ENCODE measurements at regions not wholly inside any gene's neighbourhood (a gene's known extent, or its start where the extent isn't known, plus 50 kb on each side); places are given as distances from the start of the nearest gene placed in this dataset.

DNA sequence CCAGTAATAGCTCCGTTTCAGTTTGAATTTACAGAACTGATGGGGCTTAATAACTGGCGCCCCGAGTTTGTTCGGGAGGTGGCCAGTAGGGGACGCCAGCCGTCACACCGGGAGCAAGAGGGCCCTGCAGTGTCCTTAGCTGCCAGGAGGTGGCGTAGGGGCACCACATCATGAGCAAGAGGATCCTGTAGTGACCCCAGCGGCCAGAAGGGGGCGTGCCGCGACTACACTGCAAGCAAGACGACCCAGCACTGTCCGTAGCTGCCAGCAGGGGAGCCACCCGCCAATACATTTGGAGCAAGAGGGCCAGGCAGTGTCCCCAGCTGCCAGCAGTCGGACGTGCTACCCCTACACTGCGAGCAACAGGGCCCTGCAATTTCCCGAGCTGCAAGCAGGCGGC, 663.7 kb upstream of the B3GAT1 start:
- peak; percentile 88 for DNase-seq (ENCODE audit: low spot score)

DNA sequence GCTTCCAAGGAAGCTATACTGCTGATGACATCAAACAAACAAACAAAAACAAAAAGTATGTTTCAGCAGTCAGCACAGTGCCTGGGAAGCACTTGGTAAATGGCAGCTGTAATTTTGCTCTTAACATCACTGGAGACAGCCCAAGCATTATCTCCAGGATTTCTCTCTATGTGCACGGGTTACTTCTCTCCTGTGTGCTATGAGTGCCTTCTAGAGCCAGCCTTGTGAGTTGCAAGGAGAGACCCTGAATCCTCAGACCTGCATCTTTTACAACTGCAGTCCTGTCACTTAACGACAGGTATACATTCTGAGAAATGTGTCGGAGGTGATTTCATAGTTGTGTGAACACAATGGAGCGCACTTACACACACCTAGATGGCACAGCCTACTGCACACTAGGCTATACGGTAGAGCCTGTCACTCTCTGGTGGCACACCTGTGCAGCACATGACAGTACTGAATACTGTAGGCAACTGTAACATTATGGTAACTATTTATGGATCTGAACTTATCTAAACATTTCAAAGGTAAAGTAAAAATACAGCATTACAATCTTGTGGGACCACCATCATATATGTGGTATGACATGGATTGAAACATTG, 662.5 kb upstream of the B3GAT1 start:
- no peak for DNase-seq (ENCODE audit: low spot score)

DNA sequence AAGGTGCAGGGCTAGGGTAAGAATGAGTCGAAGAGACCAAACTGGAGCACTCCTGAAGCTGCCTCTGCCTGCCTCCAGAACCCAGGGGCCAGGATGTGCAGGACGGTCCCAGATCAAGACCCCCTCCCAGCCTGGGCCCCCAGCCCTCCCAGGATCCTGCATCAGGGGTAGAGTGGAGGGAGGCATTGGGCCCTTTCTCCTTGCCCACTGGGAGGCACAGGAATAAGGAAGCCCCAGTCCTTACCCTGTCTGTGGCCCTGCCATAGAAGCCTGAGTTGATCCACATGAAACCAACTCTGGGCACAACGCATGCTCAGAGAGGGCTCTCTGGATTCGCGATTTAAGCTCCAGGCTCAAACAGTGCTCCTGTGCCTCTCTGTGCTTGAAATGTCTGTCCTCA, 661.8 kb upstream of the B3GAT1 start:
- DNase-seq (ENCODE audit: low spot score), result no peak

DNA sequence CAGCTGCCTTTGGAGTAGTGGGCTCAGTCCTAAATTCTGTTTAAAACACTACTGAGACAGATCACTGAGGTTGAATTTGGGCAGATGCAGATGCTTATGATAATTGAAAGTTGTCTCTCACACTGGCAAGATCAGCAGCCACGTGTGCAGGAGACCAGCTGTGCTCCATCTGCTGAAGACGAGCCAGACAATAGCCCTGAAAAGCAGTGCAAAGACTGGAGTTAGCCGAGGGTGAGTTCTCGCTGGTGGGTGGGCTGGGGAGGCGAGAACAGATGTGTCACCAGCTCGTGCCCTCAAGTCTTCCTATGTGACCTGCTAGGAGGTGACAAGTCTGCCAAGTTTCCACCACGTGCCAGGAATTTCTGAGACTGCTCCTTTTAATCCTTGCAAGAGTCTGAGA, 661.3 kb upstream of the B3GAT1 start:
- peak; percentile 81 for DNase-seq (ENCODE audit: low spot score)

DNA sequence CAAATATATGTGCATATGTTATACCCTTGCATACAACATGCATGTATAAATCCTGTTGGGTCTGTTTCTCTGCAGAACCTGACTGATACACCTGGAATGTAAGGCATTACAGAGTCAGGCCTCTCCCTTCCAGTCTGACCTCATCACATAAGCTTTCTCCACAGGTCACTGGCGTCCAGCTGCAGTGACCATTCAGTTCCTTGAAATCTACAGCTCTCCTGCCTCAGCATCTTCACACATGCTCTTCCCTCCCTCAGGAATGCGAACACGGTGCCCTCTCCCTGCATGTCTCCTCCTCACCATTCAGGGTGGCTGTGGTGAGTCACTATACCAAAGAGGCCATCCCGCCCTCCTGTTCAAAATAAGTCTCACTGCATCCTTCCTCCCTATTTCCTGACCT, 657.8 kb upstream of the B3GAT1 start:
- no peak for DNase-seq (ENCODE audit: low spot score)

DNA sequence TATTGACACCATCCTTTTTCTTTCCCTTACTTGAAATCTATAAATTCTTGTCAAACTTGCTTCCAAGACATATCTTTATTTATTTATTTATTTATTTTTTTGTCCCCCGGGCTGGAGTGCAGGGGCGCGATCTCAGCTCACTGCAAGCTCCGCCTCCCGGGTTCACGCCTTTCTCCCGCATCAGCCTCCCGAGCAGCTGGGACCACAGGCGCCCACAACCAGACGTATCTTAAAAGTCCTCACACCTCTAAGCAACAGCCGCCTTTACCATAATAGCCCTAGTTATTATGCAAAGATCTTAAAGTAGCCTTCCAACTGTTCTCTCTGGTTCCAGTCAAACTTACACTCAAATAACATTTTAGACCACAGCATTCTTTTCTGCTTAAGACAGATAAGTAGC, 657.0 kb upstream of the B3GAT1 start:
- DNase-seq (ENCODE audit: low spot score), result no peak

DNA sequence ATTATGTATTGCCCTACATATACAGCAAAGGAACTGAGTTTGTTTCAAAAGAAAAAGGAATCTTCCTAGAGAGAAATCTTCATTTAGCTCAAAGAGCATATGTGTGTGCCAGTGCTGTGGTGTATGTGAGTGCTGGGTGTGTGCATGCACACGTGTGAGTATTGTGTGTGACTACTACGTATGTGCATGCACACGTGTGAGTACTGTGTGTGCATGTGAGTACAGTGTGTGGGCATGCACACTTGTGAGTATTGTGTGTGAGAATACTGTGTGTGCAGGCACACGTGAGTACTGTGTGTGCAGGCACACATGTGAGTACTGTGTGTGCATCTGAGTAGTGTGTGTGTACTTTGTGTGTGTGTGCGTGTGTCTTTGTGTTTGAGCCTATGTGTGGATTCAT, 651.0 kb upstream of the B3GAT1 start:
- DNase-seq (ENCODE audit: low spot score), result no peak

DNA sequence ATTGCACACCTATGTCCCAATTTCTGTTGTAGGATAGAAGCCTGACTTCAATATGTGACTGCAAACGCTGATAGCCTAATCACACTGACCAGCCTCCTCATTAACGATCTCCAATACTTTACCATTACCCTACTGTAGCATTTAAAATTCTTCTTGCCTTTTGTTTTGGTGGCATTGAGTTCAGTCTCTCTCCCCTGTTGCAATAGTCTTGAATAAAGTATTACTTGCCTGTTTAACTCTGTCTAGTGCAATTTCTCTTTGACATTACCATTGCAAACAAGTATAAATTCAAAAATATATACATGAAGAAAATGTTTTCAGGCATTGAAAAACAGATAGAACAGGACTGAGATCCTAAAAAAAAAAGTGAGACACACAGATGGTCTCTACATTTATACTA, 649.1 kb upstream of the B3GAT1 start:
- no peak for DNase-seq (ENCODE audit: low spot score)

DNA sequence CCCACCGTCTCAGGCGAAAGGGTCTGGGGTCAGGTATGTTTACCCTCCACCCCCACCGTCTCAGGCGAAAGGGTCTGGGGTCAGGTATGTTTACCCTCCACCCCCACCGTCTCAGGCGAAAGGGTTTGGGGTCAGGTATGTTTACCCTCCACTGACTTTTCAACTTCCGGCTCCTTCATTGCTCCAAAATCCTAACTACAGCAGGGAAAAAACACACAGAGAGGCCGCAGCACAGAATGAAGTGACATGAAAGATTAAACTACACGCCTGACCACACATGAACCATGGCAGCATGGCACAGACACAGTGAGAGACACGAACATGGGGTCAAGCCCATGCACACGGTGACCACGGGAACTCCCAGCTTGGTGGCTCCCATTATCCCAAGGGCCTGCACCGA, 634.9 kb upstream of the B3GAT1 start:
- DNase-seq (ENCODE audit: low spot score), result no peak

DNA sequence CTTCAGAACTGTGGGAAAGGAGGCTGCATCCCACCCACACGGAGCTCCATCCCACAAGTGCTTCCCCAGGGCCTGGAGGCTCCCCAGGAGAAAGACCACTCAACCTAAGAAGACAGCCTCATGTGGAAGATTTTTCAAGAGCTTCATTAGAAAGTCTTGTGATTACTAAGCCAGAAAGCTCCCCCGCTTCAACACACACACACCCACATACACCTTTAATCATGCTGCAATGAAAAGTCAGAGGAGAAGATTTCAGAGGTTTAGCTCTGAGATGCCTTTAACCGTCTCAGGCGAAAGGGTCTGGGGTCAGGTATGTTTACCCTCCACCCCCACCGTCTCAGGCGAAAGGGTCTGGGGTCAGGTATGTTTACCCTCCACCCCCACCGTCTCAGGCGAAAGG, 634.5 kb upstream of the B3GAT1 start:
- no peak for DNase-seq (ENCODE audit: low spot score)

DNA sequence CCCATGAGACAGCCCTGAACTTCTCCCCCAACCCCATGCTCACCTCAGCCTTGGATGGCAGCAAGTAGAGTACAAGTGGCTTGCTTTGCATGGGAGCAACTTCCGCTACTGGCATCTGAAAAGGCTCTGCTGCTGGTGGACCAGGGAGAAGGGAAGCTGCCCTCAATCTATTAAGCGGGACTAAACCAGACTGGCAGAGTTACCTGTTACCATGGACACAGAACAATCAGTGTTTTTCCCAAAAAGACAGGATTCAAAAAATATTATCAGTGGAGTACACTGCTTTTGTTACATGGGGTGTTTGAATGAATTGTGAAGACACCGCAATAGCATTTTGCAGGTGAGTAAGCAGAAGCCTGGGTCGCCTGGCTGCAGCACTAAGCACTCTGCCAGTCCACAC, 631.4 kb upstream of the B3GAT1 start:
- DNase-seq (ENCODE audit: low spot score), result no peak

DNA sequence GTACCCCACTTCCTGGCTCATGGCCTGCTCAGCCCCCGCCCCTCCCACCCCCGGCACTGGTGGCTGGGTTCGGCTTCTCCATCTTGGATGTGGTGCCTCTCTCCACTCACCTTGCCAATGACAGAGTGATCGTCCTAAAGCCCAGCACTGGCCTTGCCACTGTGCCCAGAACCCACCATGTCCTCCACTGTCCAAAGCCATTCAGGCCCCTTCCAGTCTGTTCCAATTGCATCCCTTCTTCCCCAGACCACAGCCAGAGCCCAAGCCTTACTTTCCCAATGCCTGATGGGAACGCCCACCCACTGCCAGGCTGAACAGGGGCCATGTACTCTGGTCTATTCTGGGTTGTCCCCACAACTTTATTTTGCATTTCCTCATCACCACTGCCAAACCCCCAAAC, 625.8 kb upstream of the B3GAT1 start:
- no peak for DNase-seq (ENCODE audit: low spot score)

DNA sequence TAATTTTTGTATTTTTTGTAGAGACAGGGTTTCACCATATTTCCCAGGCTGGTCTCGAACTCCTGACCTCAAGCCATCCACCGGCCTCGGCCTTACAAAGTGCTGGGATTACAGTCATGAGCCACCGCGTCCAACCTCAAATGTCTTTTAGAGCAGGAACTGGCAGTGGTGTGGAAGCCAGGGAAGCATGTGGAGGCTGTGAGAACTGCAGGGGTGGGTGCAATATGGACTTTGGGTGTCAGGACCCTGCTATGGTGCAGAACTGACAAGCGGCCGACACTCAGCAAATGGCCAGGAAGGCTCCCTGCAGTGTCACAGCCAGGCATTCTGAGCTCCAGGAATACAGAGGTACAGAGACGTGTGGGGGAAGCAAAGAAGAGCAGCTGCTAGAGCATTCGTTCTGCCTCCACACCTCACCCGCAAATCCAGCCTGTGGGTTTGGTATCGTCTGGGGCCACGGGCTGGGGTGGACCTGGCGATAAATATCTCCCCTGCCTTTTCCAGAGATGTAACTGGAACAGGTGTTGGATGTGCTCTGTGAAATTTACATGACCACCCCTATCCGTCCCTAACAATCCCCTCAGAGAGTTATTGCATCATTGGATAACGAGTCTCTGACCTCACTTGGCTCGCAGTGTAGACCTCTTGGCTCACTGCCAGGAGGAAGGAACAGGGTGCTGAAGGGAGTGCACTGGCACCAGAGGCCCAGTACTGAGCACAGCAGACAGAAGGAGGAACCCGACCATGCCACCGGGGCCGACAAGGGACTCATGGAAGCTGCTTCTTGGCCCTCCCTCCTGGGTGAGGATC, 624.7 kb upstream of the B3GAT1 start:
- DNase-seq (ENCODE audit: low spot score), result peak; percentile 78

DNA sequence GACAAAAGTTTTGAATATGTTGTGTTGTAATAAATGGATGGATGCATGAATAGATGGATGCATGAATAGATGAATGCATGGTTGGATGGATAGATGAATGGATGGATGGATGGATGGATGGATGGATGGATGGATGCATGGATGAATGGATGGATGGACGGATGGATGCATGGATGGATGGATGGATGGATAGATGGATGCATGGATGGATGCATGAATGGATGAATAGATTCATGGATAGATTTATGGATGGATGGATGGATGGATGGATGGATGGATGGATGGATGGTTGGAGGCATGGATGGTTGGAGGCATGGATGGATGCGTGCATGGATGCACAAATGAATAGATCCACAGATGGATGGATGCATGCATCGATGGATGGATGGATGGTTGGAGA, 623.2 kb upstream of the B3GAT1 start:
- no peak for DNase-seq (ENCODE audit: low spot score)

DNA sequence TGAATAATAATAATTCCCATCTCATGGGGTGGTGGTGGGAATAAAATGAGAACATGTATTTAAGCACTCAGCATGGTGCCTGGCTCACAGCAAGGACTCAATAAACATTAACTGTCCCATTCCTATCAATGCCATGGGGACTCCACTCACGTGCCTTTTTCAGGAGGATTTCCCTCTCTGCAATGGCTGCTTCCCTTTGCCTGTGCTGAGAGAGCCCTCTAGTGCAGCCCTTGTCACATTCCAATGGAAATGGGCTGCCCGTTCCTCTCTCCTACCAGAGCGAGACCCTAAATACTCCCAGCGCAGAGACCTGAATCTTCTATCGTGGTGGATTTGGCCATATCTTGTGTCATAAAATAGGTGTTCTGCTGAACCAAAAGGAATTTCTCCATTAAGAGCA, 621.5 kb upstream of the B3GAT1 start:
- DNase-seq (ENCODE audit: low spot score), result no peak

DNA sequence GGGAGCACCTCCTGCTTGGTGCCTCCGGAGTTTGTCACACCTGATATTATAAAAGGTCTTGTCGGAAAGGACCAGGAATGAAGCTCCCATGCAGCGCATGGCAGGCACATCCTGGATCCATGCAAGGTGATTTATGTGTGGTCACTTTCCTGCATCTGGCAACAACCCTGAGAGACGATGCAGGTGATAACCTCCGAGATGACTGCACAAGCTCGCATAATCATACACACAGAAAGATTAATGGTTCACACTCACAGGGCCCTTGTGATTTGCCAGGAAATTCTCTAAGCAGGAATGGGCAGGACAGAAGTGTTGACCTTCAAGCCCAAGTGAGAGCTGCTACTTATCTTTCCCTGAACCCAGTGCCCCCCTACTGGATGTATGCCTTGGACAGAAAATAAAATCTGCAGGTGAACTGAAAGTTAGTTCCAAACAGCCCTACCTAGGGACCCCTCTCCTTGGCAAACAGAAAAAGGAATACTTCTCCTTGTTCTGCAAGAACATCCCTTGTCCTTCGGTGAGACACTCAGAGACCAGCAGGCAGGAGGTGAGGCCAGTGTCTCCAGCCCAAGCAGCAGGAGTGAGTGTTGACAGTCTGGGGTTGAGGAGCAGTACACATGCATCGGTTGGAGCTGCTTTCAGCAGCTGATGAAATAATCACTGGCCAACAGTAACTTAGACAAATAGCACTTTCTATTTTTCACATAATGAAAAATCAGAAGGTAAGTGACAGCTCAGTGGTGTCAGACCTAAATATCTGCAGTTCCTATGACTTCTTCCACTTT, 619.4 kb upstream of the B3GAT1 start:
- DNase-seq (ENCODE audit: low spot score), result no peak

DNA sequence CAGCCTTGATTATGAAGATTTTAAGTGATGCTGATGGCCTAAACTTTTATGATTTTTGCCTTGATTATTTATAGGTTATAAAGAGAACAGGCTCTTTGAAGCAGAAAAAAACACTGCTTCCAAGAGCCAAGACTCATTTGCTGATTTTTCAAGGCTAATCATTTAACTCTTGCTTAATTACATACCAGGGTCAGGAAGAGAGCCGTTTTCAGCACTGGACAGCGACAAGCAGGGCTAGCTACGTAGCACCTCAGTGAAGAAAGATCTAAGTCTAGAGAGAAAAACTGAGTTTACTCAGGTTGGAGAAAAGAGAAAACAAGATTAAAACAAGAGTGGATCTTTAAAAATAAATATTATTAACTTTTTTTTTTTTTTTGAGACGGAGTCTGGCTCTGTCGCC, 615.4 kb upstream of the B3GAT1 start:
- DNase-seq (ENCODE audit: low spot score), result no peak

DNA sequence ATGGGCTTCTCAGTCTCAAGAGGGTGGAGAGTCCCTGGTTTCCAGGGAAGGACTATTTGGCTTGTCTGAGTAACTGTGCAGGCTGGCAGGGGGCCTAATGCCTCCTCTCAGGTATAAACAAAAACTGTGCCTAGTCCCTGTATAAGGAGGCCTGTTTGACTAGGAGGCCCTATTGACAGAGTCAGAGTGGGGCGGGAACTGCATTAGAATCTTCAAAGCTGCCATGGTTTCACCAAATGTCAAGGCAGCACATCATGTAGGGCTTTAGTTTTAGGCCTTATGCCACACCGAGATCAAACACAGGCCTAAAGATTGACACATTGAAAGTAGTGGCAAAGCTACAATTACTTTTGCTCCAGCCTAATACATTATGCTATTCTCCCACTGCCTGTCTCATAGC, 611.5 kb upstream of the B3GAT1 start:
- DNase-seq (ENCODE audit: low spot score), result no peak

DNA sequence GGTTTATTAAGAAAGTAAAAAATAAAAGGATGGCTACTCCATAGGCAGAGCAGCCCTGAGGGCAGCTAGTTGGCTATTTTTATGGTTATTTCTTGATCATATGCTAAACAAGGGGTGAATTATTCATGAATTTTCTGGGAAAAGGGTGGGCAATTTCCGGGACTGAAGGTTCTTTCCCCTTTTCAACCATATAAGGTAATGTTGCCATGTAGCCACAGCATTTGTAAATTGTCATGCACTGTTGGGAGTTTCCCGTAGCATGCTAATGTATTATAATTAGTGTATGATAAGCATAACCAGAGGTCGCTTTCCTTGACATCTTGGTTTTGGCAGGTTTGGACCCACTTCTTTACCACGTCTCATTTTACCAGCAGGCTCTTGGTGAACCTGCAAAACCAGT, 610.4 kb upstream of the B3GAT1 start:
- no peak for DNase-seq (ENCODE audit: low spot score)

DNA sequence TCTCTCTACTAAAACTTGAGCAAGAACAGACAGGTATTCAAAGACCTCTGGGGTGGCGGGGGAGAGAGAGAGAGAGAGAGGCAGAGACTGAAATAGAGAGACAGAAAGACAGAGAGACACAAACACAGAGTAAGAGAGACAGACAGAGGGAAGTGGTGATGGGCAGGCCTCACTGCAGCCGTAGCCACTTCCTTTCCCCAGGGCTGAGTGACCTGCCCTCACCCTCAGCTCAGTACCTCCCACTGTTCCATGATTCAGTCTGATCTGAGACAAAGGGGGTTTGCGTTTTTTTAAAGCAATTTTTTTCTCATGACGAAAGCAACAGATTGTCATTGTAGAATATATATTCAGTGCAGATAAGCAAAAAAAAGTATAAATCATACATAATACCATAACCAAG, 607.9 kb upstream of the B3GAT1 start:
- no peak for DNase-seq (ENCODE audit: low spot score)

DNA sequence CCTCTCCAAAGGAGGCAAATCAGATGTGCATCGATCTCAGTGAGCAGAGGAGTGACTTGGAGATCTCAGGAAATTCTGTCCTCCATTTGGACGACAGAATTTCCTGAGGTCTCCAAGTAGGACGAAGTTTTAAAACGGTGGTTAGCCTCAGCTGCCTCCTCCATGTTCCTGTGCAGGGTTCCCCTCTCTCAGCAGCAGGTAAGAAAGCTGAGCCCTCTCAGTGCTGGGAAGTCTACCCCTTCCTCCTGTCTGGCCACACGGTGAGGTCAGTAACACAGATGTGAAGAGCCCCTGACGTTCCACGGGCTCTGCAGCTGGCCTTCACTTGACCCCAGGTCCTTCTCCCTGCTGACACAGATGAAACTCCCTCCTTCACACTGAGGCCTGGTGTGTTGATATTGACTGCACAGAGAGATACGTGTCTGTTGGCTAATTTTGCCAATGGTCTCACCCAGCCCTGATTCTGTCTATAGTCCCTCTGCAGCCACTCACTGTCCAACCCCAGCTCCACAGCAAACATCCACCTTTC, 607.4 kb upstream of the B3GAT1 start:
- DNase-seq (ENCODE audit: low spot score), result no peak

DNA sequence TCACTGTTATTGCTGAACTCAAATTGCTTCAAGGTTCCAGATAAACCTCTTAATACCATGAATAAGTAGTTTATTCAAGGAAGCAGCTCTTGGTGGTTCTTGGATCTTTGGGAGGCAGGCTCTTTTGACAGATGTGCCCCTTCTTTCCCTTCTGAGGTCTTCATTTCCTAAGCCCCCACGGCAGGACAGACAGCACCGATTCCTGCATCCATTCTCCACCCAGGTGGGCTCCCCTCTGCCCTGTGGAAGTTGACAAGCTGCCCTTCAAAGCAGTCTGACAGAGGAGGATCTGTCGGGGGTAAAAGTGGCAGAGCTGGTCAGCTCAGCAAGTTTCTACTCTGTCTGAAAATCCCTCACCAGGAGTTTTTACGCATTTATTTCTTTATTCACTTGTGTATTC, 605.3 kb upstream of the B3GAT1 start:
- DNase-seq (ENCODE audit: low spot score), result no peak
